HG03066 (cell line): ENCODE measurements at regions not wholly inside any gene's neighbourhood (a gene's known extent, or its start where the extent isn't known, plus 50 kb on each side); places are given as distances from the start of the nearest gene placed in this dataset.
"Not testable (repeated sequence)": the region's sequence is repeated elsewhere in the genome, so short reads cannot be mapped to it uniquely, and the experiment has no call there.

Source experiments
- ATAC-seq: cut with Tn5 transposase; IDR thresholded peaks from one replicate; pipeline ENCODE4 v1.9.1; 2021; ENCODE audit warnings: low read depth; ENCODE audit not compliant: unreplicated experiment

GRCh38 chr1:197985351-197985750, 68.2 kb downstream of the LHX9 start:
- no peak for ATAC-seq

DNA sequence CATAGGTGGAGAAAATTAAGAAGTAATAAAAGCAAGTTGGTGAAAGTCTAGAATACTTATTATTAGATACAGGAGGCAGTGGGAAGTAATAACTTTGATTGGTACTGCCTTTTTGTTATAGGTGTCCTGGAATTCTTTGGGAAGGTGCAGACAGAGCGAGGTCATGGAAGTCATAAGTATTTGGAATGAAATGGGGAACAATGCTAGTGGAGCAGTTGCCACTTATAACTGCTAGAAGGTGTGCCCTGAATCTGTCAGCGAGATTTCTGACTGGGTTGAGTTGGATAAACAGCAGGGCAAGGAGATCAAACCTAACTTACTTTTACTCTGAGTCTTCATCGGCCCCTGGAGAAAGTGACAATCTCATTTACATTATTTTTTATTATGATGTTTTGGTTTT, 69.6 kb downstream of the LHX9 start:
- no peak for ATAC-seq

DNA sequence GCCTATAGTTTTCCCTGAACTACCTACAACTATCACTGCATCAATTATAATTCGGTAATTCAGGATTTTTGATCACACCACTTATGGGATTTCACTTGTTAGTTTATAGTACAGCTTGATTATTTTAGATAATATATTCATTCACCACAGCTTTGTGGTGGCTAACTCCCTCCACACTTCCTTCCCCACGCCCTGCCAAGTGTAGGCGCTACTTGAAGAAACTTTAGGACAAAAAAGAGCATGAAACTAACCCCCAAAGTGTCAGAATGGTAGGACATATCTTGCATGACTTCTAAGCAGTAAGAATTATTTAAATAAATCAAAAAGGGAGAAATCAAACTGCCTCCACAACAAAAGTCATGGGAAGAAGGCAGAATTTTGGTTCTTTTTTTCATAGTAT, 70.1 kb downstream of the LHX9 start:
- ATAC-seq = no peak

GRCh38 chr1:197988581-197988980, 71.4 kb downstream of the LHX9 start:
- ATAC-seq = not testable (repeated sequence)

DNA sequence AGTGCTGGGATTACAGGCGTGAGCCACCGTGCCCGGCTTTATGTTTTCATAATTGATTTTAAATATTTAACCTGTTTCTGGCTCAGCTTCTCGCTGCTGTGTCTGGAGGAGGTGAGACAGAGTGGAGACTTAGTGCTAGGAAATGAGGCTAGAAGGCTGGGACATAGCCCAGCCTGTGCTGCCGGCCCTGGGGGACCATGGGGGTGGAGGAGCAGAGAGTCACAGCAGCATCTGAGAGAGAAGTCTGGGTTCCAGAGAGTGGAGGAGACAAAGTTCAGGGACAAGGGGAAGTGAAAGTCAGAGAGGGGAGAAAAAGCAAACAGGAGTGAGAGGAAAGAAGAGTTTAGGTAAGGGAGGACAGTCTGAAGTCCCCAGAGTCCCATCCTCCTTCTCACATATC, 71.9 kb downstream of the LHX9 start:
- ATAC-seq = no peak

GRCh38 chr1:197991594-197991993, 74.4 kb downstream of the LHX9 start:
- ATAC-seq = no peak

DNA sequence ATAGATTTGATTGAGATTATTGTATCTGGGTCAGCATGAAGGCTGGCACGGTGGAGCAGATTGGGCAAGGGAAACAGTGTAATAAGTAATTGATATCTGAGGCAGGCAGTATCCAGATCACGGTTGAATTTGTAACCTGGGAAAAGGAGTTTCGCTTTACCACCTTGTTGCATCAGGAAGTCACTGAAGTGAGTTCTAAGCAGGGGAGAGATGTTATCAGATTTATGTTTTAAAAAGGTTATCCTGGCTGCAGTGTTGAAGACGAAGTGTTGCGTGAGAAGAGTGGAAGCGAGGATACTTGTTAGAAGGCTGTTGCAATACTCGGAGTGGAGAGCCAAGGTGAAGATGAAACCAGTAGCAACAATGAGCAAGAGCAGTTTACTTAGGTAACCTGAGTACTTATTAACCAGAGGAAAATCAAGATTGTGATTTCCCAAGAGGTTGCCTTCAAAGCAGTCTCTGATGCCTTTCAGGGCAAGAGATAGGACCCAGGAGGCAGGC, 77.8 kb downstream of the LHX9 start:
- ATAC-seq = no peak

- ATAC-seq = no peak
These were observed 78.5 kb downstream of the LHX9 start for GRCh38 chr1:197995408-197996258.

DNA sequence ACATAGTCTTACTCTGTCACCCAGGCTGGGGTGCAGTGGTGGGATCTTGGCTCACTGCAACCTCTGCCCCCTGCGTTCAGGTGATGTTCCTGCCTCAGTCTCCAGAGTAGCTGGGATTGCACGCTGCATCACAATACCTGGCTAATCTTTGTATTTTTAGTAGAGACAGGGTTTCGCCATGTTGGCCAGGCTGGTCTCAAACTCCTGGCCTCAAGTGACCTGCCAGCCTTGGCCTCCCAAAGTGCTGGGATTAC, 79.0 kb downstream of the LHX9 start:
- ATAC-seq = not testable (repeated sequence)

GRCh38 chr1:197998110-197998509, 80.9 kb downstream of the LHX9 start:
- ATAC-seq = no peak

GRCh38 chr1:198001776-198002408, 84.7 kb downstream of the LHX9 start:
- no peak for ATAC-seq

GRCh38 chr1:198003468-198003867, 86.3 kb downstream of the LHX9 start:
- ATAC-seq = no peak

GRCh38 chr1:198007011-198007410, 89.8 kb downstream of the LHX9 start:
- ATAC-seq = no peak

GRCh38 chr1:198007687-198008607, 90.8 kb downstream of the LHX9 start:
- no peak for ATAC-seq

DNA sequence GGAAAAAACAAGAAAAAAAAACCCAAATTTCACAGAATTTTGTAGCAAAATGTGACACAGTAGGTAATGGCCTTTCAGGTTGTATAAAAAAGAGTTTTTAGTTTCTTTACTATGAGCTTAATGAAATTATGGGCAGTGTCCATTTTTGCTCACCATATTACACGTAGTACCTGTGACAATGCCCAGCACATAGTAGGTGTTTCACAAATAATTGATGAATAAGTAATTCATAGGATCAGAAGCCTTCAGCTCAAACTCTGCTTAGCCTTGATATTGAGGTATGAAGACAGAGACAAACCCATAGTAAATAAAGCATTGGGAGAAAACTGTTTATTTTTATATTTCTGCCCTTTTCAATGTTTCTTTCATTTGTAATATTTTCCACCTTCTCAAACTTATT, 97.2 kb downstream of the LHX9 start:
- no peak for ATAC-seq

DNA sequence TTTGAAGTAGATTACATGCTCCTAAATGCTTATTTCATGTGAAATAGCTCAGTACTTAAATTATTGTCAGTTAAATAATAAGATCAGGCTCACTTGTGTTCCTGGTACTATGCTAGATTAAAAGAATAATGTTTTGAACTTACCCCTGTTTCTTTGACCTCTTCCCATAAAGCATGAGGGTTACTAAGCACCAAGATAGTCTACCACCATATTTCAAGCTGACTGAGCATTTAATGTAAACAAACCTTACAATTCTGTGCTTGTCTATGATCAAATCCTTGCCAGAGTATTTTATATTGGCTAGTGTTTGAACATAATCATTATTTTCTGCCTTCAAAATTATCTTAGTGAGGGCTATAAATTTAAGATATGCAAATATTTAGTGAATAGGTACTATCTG, 98.1 kb downstream of the LHX9 start:
- ATAC-seq = no peak

DNA sequence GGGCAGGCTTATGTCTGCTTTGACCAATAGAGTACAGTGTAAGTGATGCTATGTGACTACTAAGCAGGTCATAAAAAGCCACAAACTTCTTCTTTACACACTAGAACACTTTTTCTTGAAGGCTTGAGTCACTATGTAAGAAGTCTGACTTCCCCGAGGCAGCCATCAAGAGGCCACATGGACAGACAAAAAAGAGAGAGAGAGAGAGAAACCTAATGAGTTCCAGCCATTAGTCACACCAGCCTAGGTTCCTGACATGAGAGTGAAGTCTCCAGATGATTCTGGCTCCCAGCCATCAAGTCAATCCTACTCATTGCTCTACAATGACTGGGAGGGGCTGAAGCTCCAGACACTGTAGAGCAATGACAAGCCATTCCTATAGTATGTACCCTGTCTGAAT, 101.4 kb downstream of the LHX9 start:
- no peak for ATAC-seq

GRCh38 chr1:198019126-198019525, 102.0 kb downstream of the LHX9 start:
- no peak for ATAC-seq

DNA sequence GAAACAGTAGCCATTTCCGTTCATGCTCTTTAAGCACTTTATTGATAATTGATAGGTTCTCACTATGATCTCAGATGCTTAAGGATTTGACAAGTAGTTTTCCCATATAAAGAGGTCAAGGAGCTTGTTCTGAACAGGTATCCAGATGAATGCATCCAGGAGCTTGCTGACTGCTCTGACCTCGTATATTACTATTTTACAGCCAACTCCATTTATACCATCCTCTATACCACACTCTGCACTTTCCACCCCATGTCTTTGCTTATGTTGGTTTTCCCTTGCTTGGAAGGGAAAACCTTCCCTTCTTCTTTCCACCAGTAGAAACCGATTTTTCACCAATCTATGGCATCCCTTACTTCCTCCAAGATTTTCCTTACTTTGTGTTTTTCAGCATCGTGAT, 107.2 kb downstream of the LHX9 start:
- no peak for ATAC-seq

DNA sequence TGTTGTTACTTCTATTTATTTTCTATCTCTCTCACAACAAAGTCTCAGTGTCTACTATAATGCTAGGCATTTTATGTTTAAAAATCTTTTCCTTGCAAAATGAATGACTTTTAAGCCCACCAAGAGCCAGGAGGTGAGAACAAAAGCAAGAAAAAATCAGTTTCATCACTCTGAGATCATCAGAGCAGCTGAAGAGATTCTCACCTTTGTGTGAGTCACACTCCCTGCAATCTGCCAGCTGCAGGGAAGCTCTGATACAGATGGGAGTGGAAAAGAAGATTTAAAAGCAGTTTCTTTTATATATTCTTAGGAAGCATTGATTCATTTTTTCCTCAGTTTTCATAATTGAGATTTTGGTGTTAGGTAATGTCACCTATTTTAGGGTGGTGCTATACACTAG, 107.6 kb downstream of the LHX9 start:
- no peak for ATAC-seq

- no peak for ATAC-seq
These were observed 113.5 kb downstream of the LHX9 start for GRCh38 chr1:198030682-198031081.
